ENCODE measurements at regions not wholly inside any gene's neighbourhood (a gene's known extent, or its start where the extent isn't known, plus 50 kb on each side); places are given as distances from the start of the nearest gene placed in this dataset.

DNA sequence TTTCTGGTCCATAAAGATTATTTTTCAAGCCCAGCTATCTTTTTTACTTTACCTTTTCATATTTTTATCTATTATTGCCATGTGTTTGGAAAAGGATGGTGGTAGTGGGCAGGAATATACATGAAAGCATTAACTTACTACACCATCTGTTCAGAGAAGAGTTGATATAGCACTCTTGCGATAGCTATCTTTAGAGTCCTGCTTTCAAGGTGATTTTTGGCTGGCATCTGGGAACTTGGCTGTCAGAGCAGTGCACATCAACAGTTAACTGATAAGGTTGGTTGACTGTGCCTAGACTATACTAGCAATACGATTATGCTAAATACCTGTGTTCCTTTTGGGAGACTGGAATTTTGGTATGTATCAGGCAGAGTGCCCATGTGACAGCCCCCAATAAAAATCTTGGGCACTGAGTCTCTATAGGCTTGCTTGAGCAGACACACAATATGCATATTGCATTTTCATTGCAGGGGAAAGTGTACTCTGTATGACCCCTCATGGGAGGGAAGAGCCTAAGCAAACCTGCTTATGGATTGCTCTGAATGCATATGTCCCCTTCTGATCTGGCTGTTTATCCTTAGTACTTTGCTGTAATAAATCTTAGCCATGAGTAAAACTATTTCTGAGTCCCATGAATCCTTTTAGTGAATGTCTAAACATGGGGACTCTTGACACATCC, 227.6 kb upstream of the C9orf72 start:
- H3K9me3 ChIP-seq, result no peaks in the 10 kb centered on the region
- Mint-ChIP-seq H3K9me3 (peaks cover 0 to 3% (median 0%) of the 10 kb centered on the region in 3 donors), H3K36me3 (no peaks in the 10 kb centered on the region), H3K4me1 (no peaks in the 10 kb centered on the region), H3K27me3 (no peaks in the 10 kb centered on the region), H3K27ac (no peak overlapping the region), H3K4me3 (no peak overlapping the region)
- H3K4me3 ChIP-seq (ENCODE audit: control insufficient read depth in 1 of 2, extremely low read depth in 1 of 2, low read length in 1 of 2), result no peak overlapping the region
- ATAC-seq (replicated peaks in 1 of 4) (no peak), DNase-seq (no peak)
- no peak overlapping the region for H3K27ac ChIP-seq (ENCODE audit: low read length)
- H3K27me3 ChIP-seq (replicated peaks in 1 of 2; ENCODE audit: control insufficient read depth in 2 of 2, extremely low read depth in 1 of 2, insufficient read depth in 2 of 2, low read length in 1 of 2), result no peaks in the 10 kb centered on the region
- no peaks in the 10 kb centered on the region for H3K4me1 ChIP-seq (ENCODE audit: control insufficient read depth in 1 of 2, extremely low read depth in 1 of 2, insufficient read depth in 2 of 2, low read length in 2 of 2)
- POLR2A ChIA-PET, result no interaction called here
- no peaks in the 10 kb centered on the region for H3K36me3 ChIP-seq (ENCODE audit: control insufficient read depth in 2 of 2, extremely low read depth in 1 of 2, insufficient read depth in 1 of 2, low read length in 1 of 2)
- WGBS (ENCODE audit: insufficient coverage), result 100% methylated on average over 1 of the region's 2 CpGs
- CTCF ChIA-PET, result no interaction called here

GRCh38 chr9:27801545-27801944, 228.3 kb upstream of the C9orf72 start:
- Histone ChIP-seq H3K27ac (ENCODE audit: low read length) (no peak overlapping the region), H3K9me3 (no peaks in the 10 kb centered on the region), H3K36me3 (ENCODE audit: control insufficient read depth in 2 of 2, extremely low read depth in 1 of 2, insufficient read depth in 1 of 2, low read length in 1 of 2) (no peaks in the 10 kb centered on the region), H3K4me1 (ENCODE audit: control insufficient read depth in 1 of 2, extremely low read depth in 1 of 2, insufficient read depth in 2 of 2, low read length in 2 of 2) (no peaks in the 10 kb centered on the region), H3K27me3 (replicated peaks in 1 of 2; ENCODE audit: control insufficient read depth in 2 of 2, extremely low read depth in 1 of 2, insufficient read depth in 2 of 2, low read length in 1 of 2) (no peaks in the 10 kb centered on the region), H3K4me3 (ENCODE audit: control insufficient read depth in 1 of 2, extremely low read depth in 1 of 2, low read length in 1 of 2) (no peak overlapping the region)
- Mint-ChIP-seq H3K9me3 (no peaks in the 10 kb centered on the region), H3K36me3 (no peaks in the 10 kb centered on the region), H3K4me3 (no peak overlapping the region), H3K27me3 (no peaks in the 10 kb centered on the region), H3K4me1 (no peaks in the 10 kb centered on the region), H3K27ac (no peak overlapping the region)
- no peak for DNase-seq
- CTCF ChIA-PET, result no interaction called here
- no peak for ATAC-seq (replicated peaks in 1 of 4)
- POLR2A ChIA-PET, result no interaction called here
- WGBS (ENCODE audit: insufficient coverage), result no CpG with 5 or more reads among the region's 6 CpGs

DNA sequence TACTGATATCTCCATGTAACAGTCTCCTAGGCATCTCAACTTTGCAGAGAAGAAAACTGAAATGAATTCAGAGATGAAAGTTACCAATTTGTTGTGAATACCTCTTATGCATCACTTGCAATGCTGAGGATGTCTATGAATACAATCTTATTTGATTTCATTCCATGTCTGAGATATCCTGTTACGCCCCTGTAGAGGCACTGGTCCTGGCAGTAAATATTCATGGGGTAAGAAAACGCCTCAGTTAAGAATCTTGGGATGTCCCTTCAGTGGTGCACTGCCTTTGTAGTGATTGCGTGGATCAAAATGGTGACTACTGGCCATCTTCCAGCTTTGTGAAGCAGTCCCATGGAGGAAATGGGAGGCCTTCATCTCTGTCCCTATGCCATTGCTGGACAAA, 229.1 kb upstream of the C9orf72 start:
- CTCF ChIA-PET, result no interaction called here
- Mint-ChIP-seq H3K27me3 (no peaks in the 10 kb centered on the region), H3K9me3 (no peaks in the 10 kb centered on the region), H3K4me1 (no peaks in the 10 kb centered on the region), H3K4me3 (no peak overlapping the region), H3K36me3 (no peaks in the 10 kb centered on the region), H3K27ac (no peak overlapping the region)
- no peak for DNase-seq
- Histone ChIP-seq H3K4me1 (ENCODE audit: control insufficient read depth in 1 of 2, extremely low read depth in 1 of 2, insufficient read depth in 2 of 2, low read length in 2 of 2) (no peaks in the 10 kb centered on the region), H3K4me3 (ENCODE audit: control insufficient read depth in 1 of 2, extremely low read depth in 1 of 2, low read length in 1 of 2) (no peak overlapping the region), H3K36me3 (ENCODE audit: control insufficient read depth in 2 of 2, extremely low read depth in 1 of 2, insufficient read depth in 1 of 2, low read length in 1 of 2) (no peaks in the 10 kb centered on the region), H3K9me3 (no peaks in the 10 kb centered on the region), H3K27me3 (replicated peaks in 1 of 2; ENCODE audit: control insufficient read depth in 2 of 2, extremely low read depth in 1 of 2, insufficient read depth in 2 of 2, low read length in 1 of 2) (no peaks in the 10 kb centered on the region), H3K27ac (ENCODE audit: low read length) (no peak overlapping the region)
- POLR2A ChIA-PET, result no interaction called here
- 72% methylated on average over 2 of the region's 3 CpGs for WGBS (ENCODE audit: insufficient coverage)
- ATAC-seq (replicated peaks in 1 of 4), result no peak

- no peaks in the 10 kb centered on the region for H3K9me3 Mint-ChIP-seq
- no peaks in the 10 kb centered on the region for H3K4me1 ChIP-seq (ENCODE audit: control insufficient read depth in 1 of 2, extremely low read depth in 1 of 2, insufficient read depth in 2 of 2, low read length in 2 of 2)
- DNase-seq, result no peak
- no peaks in the 10 kb centered on the region for H3K27me3 ChIP-seq (replicated peaks in 1 of 2; ENCODE audit: control insufficient read depth in 2 of 2, extremely low read depth in 1 of 2, insufficient read depth in 2 of 2, low read length in 1 of 2)
- no peaks in the 10 kb centered on the region for H3K36me3 Mint-ChIP-seq
- no peaks in the 10 kb centered on the region for H3K9me3 ChIP-seq
- H3K27ac Mint-ChIP-seq, result no peak overlapping the region
- no peak overlapping the region for H3K4me3 Mint-ChIP-seq
- no peaks in the 10 kb centered on the region for H3K36me3 ChIP-seq (ENCODE audit: control insufficient read depth in 2 of 2, extremely low read depth in 1 of 2, insufficient read depth in 1 of 2, low read length in 1 of 2)
- ChIA-PET CTCF (no interaction called here), POLR2A (no interaction called here)
- H3K27ac ChIP-seq (ENCODE audit: low read length), result no peak overlapping the region
- 0% methylated on average over 1 of the region's 4 CpGs for WGBS (ENCODE audit: insufficient coverage)
- no peaks in the 10 kb centered on the region for H3K27me3 Mint-ChIP-seq
- H3K4me1 Mint-ChIP-seq, result no peaks in the 10 kb centered on the region
- no peak overlapping the region for H3K4me3 ChIP-seq (ENCODE audit: control insufficient read depth in 1 of 2, extremely low read depth in 1 of 2, low read length in 1 of 2)
- no peak for ATAC-seq (replicated peaks in 1 of 4)
Measured at GRCh38 chr9:27808864-27809263, 235.6 kb upstream of the C9orf72 start.

DNA sequence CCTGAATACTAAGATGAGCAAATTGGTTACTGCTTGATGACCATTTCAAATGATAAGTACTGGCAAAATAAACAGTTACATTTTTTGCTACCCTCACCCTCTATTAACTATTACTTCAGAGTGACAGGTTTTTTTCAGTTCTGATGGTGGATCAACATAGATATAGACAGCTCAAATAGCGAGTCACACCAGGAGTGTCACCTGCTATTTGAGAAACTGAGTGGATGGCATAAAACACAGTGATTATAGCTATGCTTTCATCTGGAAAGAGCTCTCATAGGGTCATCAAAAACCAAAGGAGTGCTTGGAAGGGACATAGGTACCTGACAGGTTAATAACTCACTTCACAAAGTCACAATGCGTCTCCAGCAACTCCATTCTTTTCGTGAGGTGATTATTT, 244.5 kb upstream of the C9orf72 start:
- no peaks in the 10 kb centered on the region for H3K27me3 Mint-ChIP-seq
- no peaks in the 10 kb centered on the region for H3K9me3 Mint-ChIP-seq
- no peaks in the 10 kb centered on the region for H3K36me3 Mint-ChIP-seq
- no peaks in the 10 kb centered on the region for H3K36me3 ChIP-seq (ENCODE audit: control insufficient read depth in 2 of 2, extremely low read depth in 1 of 2, insufficient read depth in 1 of 2, low read length in 1 of 2)
- H3K27me3 ChIP-seq (replicated peaks in 1 of 2; ENCODE audit: control insufficient read depth in 2 of 2, extremely low read depth in 1 of 2, insufficient read depth in 2 of 2, low read length in 1 of 2), result no peaks in the 10 kb centered on the region
- ATAC-seq (replicated peaks in 1 of 4), result no peak
- H3K27ac ChIP-seq (ENCODE audit: low read length), result no peak overlapping the region
- no peak overlapping the region for H3K4me3 Mint-ChIP-seq
- H3K4me3 ChIP-seq (ENCODE audit: control insufficient read depth in 1 of 2, extremely low read depth in 1 of 2, low read length in 1 of 2), result no peak overlapping the region
- no peak for DNase-seq
- H3K4me1 Mint-ChIP-seq, result no peaks in the 10 kb centered on the region
- H3K27ac Mint-ChIP-seq, result no peak overlapping the region
- ChIA-PET CTCF (interaction anchor here in 1 of 2 donors (0.5 kb wide), 1 partner anchor 750 kb away, joined by 4 read pairs; no protein-coding TSS in a partner anchor), POLR2A (no interaction called here)
- H3K9me3 ChIP-seq, result no peaks in the 10 kb centered on the region
- WGBS (ENCODE audit: insufficient coverage), result 83% methylated on average over 1 of the region's 3 CpGs
- no peaks in the 10 kb centered on the region for H3K4me1 ChIP-seq (ENCODE audit: control insufficient read depth in 1 of 2, extremely low read depth in 1 of 2, insufficient read depth in 2 of 2, low read length in 2 of 2)

GRCh38 chr9:27818348-27818747, 245.1 kb upstream of the C9orf72 start:
- Mint-ChIP-seq H3K27ac (no peak overlapping the region), H3K4me3 (no peak overlapping the region), H3K27me3 (no peaks in the 10 kb centered on the region), H3K36me3 (no peaks in the 10 kb centered on the region), H3K9me3 (no peaks in the 10 kb centered on the region), H3K4me1 (no peaks in the 10 kb centered on the region)
- POLR2A ChIA-PET, result no interaction called here
- DNase-seq (no peak), ATAC-seq (replicated peaks in 1 of 4) (no peak)
- 100% methylated on average over 3 of the region's 7 CpGs for WGBS (ENCODE audit: insufficient coverage)
- no peaks in the 10 kb centered on the region for H3K4me1 ChIP-seq (ENCODE audit: control insufficient read depth in 1 of 2, extremely low read depth in 1 of 2, insufficient read depth in 2 of 2, low read length in 2 of 2)
- CTCF ChIA-PET, result interaction anchor here in 1 of 2 donors (0.5 kb wide), 1 partner anchor 751 kb away, joined by 4 read pairs; no protein-coding TSS in a partner anchor
- no peak overlapping the region for H3K4me3 ChIP-seq (ENCODE audit: control insufficient read depth in 1 of 2, extremely low read depth in 1 of 2, low read length in 1 of 2)
- no peaks in the 10 kb centered on the region for H3K9me3 ChIP-seq
- H3K36me3 ChIP-seq (ENCODE audit: control insufficient read depth in 2 of 2, extremely low read depth in 1 of 2, insufficient read depth in 1 of 2, low read length in 1 of 2), result no peaks in the 10 kb centered on the region
- H3K27ac ChIP-seq (ENCODE audit: low read length), result no peak overlapping the region
- no peaks in the 10 kb centered on the region for H3K27me3 ChIP-seq (replicated peaks in 1 of 2; ENCODE audit: control insufficient read depth in 2 of 2, extremely low read depth in 1 of 2, insufficient read depth in 2 of 2, low read length in 1 of 2)

GRCh38 chr9:27828908-27829307, 255.6 kb upstream of the C9orf72 start:
- Histone ChIP-seq H3K27me3 (replicated peaks in 1 of 2; ENCODE audit: control insufficient read depth in 2 of 2, extremely low read depth in 1 of 2, insufficient read depth in 2 of 2, low read length in 1 of 2) (peaks cover 0 to 2% of the 10 kb centered on the region in 2 experiments), H3K36me3 (ENCODE audit: control insufficient read depth in 2 of 2, extremely low read depth in 1 of 2, insufficient read depth in 1 of 2, low read length in 1 of 2) (no peaks in the 10 kb centered on the region), H3K4me1 (ENCODE audit: control insufficient read depth in 1 of 2, extremely low read depth in 1 of 2, insufficient read depth in 2 of 2, low read length in 2 of 2) (no peaks in the 10 kb centered on the region), H3K4me3 (ENCODE audit: control insufficient read depth in 1 of 2, extremely low read depth in 1 of 2, low read length in 1 of 2) (no peak overlapping the region), H3K27ac (ENCODE audit: low read length) (no peak overlapping the region), H3K9me3 (no peaks in the 10 kb centered on the region)
- ATAC-seq (replicated peaks in 1 of 4) (no peak), DNase-seq (no peak)
- H3K9me3 Mint-ChIP-seq, result peaks cover 0 to 8% (median 0%) of the 10 kb centered on the region in 3 donors
- 100% methylated on average over 2 of the region's 4 CpGs for WGBS (ENCODE audit: insufficient coverage)
- no peaks in the 10 kb centered on the region for H3K27me3 Mint-ChIP-seq
- no peak overlapping the region for H3K27ac Mint-ChIP-seq
- H3K4me1 Mint-ChIP-seq, result no peaks in the 10 kb centered on the region
- ChIA-PET CTCF (no interaction called here), POLR2A (no interaction called here)
- no peaks in the 10 kb centered on the region for H3K36me3 Mint-ChIP-seq
- no peak overlapping the region for H3K4me3 Mint-ChIP-seq

Measured in T-cell (primary cell).